Right kidney (tissue), 1 donor: ENCODE measurements at regions not wholly inside any gene's neighbourhood (a gene's known extent, or its start where the extent isn't known, plus 50 kb on each side); places are given as distances from the start of the nearest gene placed in this dataset.
A peak's percentile ranks its signal among the peaks of the same experiment; 100 is the strongest.

Source experiments
- DNase-seq: peaks from one replicate; pipeline ENCODE4 v3.0.0-alpha.2; 2016

DNA sequence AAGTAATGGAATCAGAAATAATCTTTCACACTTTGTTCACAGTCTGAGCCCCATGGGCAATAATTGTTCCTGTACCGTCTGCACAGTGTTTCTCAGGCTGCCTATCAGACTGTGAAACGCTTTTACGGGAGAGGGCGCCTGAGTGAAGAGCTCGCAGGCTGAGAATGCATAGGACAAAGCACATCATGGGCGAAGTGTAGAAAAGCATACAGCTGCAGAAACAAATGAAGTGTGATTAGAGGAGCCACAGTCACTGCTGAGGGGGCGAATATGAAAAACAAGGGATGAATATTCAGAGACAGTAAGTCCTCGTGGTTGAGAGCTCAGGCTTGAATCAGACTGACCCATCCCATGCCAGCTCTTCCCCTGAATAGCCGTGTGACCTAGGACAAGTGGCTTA, 438.4 kb upstream of the DCN start:
- DNase-seq = peak; percentile 19

DNA sequence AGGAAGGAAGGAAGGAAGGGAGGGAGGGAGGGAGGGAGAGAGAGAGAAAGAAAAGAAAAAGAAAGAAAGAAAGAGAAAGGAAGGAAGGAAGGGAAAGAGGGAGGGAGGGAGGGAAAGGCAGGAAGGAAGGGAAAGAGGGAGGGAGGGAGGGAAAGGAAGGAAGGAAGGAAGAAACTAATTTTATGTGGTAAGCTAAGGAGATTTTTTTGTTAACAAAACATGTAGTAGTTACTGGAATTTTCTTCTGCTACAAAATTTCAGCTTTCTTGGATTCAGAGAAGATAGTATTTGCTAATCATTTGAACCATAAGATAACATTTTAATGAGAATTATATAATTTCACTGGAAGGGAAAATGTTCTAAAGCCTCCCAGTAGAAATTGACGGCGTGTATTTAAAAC, 437.8 kb upstream of the DCN start:
- DNase-seq = no peak

DNA sequence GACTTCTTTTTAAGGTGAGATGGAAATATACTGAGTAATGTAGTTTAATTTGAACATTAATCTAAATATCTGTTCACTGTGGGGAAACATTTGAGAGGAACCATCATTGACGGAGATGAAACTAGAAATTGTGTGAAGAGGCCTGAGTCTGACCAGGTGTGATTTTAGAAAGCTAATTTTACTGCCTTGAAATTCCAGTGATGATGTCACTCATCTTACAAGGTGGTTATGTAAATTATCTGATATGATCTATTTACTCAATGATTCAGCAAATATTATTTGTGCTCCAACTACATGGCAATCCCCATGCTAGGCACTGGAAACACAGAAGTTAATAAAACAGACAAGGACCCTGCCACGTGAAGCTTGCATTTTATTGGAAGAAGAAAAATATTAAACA, 435.7 kb upstream of the DCN start:
- DNase-seq = no peak

DNA sequence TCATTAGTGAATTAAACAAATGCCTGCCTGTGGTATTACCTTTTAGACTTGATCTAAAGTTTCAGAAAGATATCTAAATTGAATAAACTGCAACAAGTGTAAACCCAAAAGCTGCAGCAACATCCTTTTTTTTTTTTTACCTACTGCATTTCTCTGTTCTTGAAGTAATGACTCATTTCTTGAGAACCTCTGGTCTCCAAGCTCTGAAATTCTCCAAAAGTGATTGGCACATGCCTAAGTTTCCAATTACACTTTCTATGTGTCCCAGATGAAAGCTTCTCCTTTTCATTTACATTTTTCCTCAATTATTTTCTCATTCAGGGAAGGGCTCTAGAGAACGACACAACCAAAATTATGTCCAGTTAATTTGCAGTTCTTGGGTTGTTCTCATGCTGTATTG, 435.2 kb upstream of the DCN start:
- no peak for DNase-seq

DNA sequence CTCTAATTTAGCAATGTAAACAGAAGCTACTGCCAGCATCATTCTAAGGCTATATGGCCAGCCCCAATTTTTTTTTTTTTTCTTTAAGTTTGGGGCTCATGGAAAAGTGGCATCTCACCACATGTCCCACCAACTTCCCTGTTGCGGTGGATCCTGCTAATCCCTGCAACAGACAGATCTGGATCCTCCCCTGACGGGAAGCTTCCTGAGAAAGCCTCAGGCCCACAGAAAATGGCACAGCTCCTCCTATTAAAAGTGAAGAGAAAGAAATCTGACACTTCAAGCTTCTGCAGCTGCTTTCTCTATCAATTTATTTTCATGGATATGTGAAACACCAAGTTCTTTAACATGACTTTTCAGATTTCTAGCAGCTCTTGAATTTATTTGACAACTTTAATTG, 433.8 kb upstream of the DCN start:
- no peak for DNase-seq

DNA sequence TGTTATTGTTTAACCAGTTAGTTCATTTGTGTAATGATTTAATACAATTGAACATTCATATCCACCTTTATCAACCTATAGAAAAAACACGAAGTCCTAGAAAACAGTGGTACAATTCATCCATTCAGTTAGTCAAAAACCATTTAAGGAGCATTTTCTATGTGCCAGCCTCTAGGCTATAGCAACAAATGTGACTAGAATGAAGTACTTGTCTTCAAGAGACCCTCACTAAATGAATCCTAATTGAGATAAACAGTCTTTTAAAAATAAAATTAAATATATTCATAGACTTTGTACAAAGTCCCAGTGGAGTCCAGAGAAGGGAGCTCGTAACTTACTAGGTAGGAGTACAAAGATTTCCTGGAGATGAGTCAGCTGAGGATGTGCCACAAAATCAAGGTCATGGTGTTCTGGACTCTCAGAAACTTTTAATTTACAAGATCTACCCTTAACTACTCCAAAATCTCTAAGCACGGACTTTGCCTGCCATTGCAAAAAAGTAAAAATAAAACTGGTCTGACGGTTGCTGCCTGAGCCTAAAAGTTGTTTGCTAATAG, 430.7 kb upstream of the DCN start:
- DNase-seq = no peak

DNA sequence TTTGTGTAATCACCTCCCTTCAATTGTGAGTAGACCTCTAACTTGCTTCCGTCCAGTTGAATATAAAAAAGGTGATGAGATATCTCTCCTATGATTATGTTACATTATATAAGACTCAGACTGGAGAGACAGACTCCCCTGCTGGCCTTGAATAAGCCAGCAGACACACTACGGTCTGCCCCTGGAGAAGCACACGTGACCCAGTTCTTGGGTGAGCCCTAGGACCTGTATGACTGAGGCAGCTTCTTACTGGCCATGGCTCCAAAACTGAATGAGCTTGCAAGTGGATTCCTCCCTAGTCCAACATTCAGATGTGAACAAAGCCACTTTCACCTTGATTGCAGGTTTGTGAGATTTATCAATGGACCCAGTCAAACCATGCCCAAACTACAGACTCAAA, 427.9 kb upstream of the DCN start:
- no peak for DNase-seq

DNA sequence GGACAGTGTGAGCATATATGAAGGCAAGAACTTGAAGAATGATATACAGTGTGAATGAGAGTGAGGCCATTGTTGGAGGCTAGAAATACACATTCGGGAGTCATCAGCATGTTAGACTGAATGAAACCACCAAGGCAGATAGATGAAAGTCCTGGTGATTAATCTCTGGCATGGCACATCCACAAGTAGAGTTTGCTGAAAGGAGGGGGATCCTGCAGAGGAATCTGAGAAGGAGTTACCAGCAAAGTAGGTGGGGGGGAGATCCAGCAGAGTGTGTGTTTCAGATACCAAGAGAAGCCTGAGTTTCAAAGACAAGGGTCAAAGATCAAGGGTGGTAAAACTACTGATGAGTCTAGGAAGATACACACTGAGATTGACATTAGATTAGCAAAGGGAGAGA, 426.7 kb upstream of the DCN start:
- DNase-seq = no peak

DNA sequence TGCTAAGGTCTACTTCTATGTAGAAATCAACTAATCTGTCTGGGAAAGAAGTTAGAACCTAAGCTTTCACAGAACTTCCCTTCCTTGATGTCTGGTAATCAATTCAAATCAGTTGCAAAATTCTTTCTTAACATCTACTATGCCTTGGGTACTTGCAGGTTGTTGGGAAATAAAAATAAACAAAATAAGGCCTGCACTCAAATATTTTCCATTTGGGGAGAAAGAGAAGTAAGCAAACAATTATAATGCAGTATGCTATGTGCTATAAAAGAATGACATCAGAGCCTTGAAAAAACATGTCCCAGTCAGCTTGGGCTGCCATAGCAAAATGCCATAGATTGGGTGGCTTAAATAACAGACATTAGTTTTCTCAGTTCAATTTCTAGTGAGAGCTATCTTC, 425.9 kb upstream of the DCN start:
- DNase-seq = no peak

DNA sequence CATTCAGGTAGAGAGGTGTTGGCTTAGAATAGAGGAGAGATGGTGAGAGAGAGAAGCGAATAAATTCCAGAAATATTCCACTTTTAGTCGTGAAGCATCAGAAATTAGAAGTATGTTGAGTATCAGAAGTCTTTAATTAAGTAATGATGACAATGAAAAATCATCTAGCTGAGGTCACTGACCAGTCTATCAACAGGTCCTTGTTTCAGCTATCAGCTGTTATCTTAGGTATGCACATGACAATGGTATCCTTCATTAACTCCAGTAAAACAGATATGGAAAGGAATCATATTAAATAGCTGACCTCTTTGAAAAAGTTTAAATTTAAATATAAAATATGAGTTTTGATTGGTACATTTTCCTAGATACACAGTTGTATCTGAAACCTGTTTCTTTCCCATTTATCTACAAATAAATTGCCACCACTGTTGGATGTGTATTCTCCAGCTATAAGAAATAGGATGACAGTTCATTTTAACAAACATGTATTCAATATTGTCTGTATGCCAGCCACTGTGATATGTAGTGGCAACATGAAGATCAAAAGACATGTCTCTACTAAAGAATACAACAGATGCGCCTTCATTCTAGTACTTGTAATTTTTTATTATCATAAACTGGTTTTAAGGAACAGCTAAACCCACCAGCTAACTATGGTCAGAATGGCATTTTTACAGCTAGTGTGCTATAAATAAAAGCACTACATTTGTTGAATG, 424.2 kb upstream of the DCN start:
- no peak for DNase-seq

DNA sequence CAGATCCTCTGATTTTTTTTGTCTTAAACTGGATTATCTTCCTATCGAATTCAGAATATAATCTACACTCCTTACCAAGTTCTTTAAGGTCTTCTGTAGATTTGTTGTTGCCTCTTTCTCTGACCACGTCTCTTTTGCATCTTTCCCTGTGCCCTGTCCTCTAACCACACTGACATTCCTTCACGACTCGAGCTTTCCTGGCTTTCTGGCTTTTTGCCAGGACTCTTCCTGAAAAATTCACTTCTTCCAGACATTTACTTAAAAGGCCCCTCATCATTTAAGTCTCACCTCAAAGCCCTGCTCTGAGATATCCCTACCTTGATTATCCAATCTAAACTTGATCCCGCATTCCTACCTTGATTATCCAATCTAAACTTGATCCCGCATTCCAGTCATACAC, 422.3 kb upstream of the DCN start:
- DNase-seq = no peak

DNA sequence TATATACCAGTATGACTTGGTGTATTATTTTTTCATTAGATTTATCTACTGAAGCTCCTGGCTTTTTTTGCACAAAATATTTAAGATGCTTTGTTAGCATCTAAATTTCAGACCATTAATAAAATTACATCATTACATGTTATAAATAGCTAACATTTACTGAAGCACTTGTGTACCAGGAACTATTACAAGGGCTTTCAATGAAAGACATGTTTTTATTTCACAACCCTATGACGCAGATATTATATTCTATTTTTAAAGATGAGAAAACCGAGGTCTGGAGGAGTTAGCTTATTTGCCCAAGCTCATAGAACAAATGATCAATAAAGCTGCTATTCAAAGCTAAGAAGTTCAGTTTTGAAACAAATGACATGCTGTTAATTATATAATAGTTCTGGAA, 420.4 kb upstream of the DCN start:
- DNase-seq = no peak

DNA sequence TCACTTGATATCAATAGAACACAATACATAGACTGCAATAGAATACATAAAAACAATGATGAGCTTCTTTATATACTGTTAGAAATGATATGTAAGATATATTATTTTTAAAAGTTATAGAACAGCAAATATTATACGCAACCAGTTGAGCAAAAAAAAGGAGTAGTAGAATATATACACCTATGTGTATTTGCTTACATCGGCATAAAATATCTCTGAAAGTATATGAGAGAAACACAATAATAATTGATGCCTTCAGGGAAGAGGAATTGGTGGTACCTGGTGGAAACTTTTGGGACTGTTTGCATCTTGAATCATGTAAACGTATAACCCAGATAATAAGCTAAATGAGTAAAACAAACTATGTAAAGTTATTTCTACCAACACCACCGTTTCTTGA, 418.4 kb upstream of the DCN start:
- no peak for DNase-seq

DNA sequence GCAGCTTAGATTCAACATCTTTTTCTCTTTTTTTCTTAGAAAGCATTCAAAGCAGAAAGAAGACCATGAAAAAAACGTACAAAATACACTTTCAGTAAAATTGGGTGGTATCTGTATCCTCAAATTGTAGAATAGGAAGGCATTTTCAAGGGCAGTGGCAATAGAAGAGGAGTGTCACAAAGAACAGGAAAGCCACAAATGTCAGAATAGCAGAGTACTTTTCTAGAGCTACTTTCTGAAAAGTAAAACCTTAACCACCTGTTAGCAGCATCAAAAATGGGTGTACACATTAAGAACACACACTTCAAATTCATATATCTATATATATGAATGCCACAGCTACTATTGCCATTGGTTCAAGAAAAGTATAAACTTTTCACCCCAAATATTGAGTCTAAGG, 412.1 kb upstream of the DCN start:
- DNase-seq = no peak

DNA sequence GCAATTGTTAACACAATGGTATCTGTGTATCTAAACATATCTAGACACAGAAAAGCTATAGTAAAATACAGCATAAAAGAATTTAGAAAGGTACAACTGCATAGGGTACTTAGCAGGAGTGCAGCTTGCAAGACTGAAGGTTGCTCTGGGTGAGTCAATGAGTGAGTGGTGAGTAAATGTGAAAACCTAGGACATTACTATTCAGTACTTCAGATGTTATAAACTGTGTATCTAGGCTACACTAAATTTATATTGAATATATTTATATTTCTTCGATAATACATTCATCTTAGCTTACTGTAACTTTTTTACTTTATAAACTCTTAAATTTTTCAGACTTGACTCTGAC, 409.0 kb upstream of the DCN start:
- DNase-seq = no peak

DNA sequence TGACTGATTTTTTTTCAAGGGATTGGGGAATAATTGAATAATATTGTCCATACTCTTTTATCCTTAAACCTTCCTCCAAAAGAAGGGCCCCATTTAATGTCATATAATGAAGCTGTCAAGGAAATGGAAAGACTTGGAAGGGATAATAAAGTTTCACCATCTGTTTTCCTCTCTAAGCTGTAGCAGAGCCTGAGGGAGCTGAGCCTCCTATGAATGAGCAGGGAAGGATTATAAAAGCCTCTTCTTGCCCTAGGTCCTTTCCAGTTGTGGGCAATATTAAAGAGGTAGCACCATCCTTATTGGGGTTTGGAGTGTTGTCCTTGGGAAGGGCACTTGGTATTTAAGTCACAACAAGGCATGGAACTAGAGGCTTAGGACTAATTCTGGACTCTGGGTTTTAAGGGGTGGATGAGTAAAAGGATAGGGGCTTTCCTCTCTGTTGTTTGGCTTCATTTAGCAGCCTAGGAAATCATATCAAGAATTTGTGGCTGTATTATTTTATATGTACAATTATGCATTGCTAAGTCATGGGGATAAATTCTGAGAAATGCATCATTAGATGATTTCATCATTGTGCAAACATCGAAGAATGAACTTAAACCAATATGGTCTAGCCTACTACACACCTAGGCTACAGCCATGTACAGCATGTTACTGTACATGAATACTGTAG, 408.5 kb upstream of the DCN start:
- DNase-seq = no peak

DNA sequence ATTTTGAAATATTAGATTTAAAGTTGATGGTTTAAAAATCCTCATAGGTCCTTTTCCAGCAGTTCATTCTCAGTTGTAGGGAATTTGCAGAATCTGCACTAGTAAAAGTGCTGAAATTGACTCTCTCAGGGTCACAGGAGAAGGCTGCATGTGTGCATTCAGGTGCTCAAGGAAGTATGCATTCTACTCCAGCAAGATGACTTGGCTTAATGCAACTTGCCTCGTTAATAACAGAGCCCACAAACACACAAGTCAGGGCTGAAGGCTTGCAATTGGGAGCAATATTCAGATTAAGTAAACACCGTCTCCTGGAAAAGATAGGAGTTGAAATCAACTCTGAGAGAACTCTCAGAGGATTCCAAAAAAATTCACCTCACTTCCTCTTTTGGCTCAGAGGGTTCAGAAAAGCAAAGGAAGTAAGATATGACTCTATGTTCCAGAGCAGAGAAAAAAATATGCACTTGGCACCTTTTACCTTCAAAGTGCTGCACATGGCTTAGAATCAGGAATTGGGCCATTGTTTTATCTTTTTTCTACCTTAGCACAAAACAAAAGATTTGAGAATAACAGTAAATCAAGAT, 406.3 kb upstream of the DCN start:
- DNase-seq = no peak

DNA sequence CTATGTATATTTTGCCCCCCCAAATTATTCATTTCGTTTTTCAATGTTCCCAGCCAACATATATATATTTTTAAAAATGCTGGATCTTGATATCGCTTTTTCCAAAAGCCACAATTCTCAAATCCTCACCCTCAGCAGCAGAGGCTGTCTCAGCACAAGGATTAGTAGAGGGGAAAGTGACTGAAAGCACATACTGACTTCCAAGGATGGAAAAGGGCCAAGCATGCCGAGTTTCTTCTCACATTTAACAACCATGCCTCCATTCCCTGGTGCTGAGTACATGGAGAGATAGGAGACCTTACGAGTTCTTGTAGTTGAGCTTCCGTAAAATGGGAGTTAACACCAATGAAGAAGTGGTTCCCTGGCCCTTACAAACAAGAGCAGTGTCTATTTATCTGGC, 403.4 kb upstream of the DCN start:
- DNase-seq = no peak

DNA sequence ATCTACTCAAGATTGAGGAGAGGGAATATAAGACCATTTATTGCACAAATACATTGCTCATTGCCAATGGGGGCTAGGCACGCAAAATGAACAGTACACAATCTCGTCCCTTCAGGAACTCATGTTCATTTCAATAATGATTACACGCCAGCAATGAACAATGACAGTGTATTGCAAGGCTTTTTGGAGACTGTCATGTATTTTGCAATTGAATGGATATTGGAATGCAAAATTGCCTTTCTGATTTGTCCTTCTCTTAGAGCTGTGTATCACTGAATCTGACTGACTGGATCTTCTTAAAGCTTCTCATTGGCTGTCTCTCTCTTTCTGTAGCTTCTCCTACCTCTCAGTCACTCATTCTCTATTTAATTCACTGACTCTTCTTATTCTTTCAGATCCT, 400.2 kb upstream of the DCN start:
- DNase-seq = no peak

DNA sequence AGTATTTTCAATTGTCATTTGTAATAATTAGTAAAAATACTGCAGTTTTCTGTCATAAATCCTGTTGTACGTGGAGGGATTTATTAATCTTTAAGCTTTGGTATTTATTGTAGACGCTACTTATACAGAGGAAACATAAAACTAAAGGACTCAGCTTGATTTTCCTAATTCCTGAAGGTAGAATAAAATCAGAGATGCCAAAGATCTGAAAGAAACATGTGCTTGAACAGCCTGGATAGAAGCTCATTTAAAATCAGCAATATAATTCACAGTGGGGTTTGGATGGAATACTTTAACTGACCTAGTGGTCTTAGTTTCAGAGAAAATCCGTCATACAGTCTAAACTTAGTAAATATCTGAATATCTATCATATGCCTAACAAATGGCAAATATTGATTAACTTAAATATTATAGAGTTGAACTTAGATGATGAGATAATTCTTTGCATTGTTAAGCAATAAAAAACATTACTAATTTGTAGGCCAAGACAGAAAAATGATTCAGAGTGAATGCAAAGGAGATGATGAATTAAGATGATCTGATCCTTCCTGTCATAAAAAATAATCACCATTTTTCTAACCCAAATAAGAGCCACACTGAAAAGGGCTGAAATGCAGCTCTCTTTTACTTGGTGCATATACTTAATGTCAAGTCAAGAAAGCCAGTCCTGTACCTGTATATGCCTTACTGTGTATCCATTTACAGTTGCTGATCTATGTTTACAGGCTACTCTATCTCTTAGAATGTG, 397.1 kb upstream of the DCN start:
- DNase-seq = no peak

DNA sequence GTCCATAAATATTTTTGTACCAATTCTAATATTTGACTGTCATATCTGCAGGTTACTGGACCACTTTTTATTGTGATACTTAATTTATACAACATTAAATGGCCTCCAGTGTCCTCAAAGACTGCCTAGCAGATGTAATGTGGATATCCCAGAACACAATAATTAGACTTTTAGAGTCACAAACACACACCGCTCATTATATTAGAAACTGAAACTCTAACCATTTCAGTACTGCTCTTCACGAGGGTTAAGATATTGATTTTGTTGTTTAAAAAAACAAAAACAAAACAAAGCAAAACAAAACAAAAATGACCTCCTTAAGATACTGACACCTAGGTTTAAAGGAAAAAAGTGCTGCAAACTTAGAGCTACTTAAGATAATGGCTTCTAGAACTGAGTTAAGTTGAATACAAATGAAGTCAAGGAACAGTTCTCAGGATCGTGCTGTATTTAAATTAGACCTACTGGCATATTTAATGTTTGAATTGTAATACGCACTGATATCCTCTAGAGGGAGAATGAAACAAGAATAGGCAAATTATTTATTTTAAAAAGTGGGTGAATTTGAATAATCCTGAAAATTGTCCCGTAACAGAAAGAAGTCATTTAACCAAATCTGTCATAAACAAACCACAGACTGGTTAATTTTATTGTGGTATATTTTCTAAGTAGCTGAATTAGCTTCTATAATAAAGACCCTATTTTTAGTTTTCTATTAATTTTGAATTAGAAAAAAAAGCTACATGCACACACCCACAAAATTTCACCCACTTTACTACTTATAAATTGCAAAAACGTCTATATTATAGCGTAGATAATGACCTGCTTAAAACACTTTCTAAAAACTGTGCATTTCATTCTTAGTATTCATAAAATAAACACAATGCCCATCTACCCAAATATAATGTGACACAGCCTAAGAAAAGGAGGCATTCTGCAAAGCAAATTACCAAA, 395.2 kb upstream of the DCN start:
- DNase-seq = no peak

DNA sequence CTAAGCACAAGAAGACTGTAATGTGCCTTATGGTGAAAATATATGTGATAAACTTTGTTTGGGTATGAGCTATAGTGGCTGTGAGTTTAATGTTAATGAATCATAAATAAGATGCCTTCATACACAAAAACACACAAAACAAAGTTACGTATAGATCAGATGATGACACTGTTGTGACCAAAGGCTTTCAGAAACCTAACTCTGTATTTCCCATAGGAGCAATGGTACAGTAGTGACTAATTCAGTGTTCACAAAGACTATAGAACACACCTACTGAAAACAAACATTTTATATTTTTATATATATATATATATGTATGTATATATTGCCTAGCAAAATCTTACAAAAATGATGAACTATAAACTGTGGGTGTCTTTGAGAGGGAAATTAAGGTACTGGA, 393.8 kb upstream of the DCN start:
- DNase-seq = no peak
